ENCODE measurements at regions not wholly inside any gene's neighbourhood (a gene's known extent, or its start where the extent isn't known, plus 50 kb on each side); places are given as distances from the start of the nearest gene placed in this dataset.
"Not testable (repeated sequence)": the region's sequence is repeated elsewhere in the genome, so short reads cannot be mapped to it uniquely, and the experiment has no call there.

DNA sequence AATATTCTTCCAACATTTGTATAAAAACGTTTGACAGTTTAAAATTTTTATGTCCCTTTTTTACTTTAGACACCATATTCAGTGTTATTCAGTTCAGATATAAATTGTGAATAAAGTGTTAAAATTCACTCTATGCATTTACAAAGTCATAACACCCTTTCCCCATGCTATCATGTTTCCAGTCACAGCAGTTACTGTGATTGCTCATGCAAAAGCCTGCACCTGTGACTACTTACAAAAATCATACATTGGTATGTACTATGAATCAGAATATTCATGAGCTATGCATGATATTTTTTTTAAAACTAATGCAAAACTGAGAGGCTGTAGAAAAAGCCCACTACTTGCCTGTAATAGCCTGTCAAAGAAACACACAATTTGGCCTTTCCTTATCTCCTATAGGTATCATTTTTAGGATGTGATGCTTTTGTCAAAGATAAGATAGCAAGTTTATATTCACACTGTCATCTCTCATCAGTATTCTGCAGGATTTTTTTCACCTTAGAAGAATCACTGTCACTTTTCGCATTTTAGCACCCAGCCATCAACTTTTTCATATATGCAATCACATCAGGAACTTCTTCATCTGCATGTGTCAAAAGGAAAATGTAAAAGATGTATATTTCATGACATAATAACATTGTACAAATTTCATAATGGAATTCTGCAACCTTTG lies 443.2 kb downstream of the C12orf50 start:
- no peaks in the 10 kb centered on the region for H3K27me3 ChIP-seq
- H3K9me3 ChIP-seq, result no peaks in the 10 kb centered on the region
- no peaks in the 10 kb centered on the region for H3K36me3 ChIP-seq
- H3K4me3 ChIP-seq, result no peak overlapping the region
- no peak for DNase-seq

DNA sequence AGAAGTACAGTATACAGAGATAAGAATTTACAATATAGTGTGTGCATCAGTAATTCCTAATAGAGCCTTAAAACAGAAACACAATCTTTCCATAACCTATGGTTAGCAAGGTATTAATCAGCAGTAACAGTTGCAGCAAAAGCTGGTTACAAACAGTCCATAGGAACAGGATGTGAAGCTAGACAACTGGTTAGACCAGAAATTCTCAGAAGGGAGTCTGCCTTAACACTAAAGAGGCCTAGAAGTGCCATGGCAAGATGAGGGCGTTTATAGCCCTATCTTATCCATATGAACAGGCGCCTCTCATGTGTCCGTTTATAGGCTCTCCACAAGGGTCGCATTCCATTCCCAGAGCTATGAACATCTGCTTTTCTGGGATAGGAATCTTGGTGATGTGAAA lies 450.1 kb downstream of the C12orf50 start:
- H3K27me3 ChIP-seq, DNase-seq, H3K4me3 ChIP-seq, H3K9me3 ChIP-seq, H3K36me3 ChIP-seq: not testable (repeated sequence)

DNA sequence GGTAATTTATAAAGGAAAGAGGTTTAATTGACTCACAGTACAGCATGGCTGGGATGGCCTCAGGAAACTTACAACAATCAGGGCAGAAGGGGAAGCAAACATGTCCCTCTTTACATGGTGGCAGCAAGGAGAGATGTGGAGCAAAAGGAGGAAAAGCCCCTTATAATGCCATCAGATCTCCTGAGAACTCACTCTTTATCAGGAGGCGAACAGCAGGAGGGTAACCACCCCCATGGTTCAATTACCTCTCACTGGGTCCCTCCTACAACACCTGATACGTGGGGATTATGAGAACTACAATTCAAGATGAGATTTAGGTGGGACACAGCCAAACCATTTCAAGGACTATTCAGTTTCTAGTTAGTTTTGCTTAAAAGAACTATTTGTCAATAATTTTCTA lies 453.3 kb downstream of the C12orf50 start:
- no peak overlapping the region for H3K4me3 ChIP-seq
- no peaks in the 10 kb centered on the region for H3K27me3 ChIP-seq
- H3K36me3 ChIP-seq, result no peaks in the 10 kb centered on the region
- DNase-seq, result no peak
- H3K9me3 ChIP-seq, result no peaks in the 10 kb centered on the region

DNA sequence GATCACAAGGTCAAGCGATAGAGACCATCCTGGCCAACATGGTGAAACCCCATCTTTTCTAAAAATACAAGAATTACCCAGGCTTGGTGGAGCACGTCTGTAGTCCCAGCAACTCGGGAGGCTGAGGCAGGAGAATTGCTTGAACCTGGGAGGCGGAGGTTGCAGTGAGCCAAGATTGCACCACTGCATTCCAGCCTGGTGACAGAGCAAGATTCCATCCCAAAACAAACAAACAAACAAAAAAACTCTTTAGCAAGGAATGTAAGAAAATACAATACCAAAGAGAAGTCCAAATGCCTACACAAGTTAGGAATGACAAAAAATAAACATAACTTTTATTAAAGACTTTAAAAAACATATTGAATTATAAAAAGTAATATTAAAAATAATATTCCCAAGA lies 462.3 kb downstream of the C12orf50 start:
- not testable (repeated sequence) for H3K36me3 ChIP-seq, DNase-seq, H3K4me3 ChIP-seq, H3K27me3 ChIP-seq, H3K9me3 ChIP-seq

DNA sequence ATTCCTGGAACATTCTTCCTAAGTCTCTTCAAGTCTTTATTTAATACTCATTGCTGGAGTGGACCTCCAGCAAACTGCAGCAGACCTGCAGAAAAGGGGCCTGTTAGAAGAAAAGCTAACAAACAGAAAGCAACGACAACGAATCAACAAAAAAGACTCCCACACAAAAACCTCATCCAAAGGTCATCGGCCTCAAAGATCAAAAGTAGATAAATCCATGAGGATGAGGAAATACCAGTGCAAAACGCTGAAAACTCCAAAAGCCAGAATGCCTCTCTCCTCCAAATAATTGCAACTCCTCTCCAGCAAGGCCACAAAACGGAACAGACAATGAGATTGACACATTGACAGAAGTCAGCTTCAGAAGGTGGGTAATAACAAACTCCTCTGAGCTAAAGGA lies 472.2 kb downstream of the C12orf50 start:
- Histone ChIP-seq H3K4me3 (no peak overlapping the region), H3K36me3 (no peaks in the 10 kb centered on the region), H3K27me3 (no peaks in the 10 kb centered on the region), H3K9me3 (no peaks in the 10 kb centered on the region)
- DNase-seq, result no peak

DNA sequence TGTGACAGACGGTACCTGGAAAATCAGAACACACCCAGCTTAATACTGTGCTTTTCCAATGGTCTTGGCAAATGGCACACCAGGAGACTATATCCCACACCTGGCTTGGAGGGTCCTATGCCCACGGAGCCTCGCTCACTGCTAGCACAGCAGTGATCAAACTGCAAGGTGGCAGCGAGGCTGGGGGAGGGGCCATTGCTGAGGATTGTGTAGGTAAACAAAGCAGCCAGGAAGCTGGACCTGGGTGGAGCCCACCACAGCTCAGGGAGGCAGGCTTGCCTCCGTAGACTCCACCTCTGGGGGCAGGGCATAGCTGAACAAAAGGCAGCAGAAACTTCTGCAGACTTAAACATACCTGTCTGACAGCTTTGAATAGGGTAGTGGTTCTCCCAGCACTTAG lies 498.0 kb downstream of the C12orf50 start:
- not testable (repeated sequence) for H3K4me3 ChIP-seq, DNase-seq, H3K9me3 ChIP-seq, H3K27me3 ChIP-seq, H3K36me3 ChIP-seq

DNA sequence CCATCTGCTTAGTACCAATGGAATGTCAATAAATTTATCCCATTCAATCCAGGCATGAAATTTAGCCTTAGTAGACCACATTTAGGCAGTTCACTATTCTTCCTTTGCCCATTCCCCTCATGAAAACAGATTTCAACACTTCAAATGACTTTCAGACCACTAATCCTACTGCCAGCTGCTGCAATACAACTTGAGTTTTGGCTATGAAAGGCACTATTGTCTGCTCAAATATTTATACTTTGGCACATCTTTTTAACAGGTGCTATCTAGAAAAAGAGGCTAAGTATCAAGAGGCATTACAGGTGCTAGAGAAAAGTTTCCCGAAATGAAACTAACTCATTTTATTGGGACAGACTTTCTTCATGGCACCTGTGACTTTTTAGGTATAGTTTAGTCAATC lies 499.8 kb downstream of the C12orf50 start:
- Histone ChIP-seq H3K4me3 (no peak overlapping the region), H3K27me3 (no peaks in the 10 kb centered on the region), H3K9me3 (no peaks in the 10 kb centered on the region), H3K36me3 (no peaks in the 10 kb centered on the region)
- no peak for DNase-seq

DNA sequence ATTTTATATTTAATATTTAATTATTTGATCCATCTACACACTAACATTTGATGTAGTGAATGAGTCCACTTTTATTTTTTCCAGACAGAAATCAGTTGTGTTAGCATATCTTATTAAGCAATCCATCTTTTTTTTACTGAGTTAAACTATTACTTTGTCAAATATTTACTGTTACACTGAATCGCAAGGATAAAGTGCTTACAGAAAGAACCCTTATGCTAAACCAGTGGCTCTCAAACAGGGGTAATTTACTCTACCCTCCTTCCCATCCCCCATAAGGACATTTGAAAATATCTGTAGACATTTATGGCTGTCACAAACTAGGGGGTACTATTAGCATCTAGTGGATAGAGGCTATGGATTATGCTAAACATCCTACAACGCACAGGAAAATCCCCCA lies 508.2 kb downstream of the C12orf50 start:
- no peaks in the 10 kb centered on the region for H3K9me3 ChIP-seq

DNA sequence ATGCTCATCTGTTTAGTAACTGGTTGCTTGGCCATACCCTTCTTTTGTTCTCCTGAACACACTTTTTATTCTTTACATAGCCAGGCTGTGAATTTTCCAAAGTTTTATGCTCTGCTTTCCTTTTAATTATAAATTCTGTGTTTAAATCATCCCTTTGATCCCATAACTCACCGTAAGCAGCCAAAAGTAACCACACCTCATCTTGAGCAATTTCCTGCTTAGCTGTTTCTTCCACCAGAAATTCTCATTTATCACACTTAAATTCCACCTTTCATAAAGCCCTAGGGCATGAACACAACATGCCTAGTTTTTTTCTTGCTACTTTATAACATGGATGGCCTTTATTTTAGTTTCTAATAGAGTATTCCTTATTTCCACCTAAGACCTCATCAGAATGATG lies 510.7 kb downstream of the C12orf50 start:
- no peak overlapping the region for H3K4me3 ChIP-seq
- DNase-seq, result no peak
- H3K9me3 ChIP-seq, result no peaks in the 10 kb centered on the region
- H3K27me3 ChIP-seq, result no peaks in the 10 kb centered on the region
- no peaks in the 10 kb centered on the region for H3K36me3 ChIP-seq

More for the DNA sequence above, 508.2 kb downstream of the C12orf50 start:
- Histone ChIP-seq H3K36me3 (no peaks in the 10 kb centered on the region), H3K27me3 (no peaks in the 10 kb centered on the region), H3K4me3 (no peak overlapping the region)
- no peak for DNase-seq

DNA sequence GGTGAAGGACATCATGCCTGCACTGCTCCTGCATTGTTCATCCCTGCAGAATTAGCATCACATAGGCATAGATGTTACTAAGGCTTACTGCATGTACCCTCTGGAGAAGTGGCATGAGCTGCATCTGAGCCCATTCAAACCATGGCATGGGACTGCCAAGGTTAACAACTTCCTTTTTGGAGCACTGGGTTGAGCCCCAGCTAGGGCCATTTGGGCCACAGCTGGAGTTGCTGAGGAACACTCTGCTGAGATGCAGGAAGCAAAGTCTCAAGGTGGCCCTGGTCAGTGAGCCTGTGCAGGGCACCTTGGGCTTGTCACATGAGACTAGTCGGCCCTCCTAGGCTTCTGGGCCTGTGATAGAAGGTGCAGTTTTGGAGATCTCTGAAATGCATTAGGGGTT lies 511.2 kb downstream of the C12orf50 start:
- DNase-seq, result no peak
- H3K36me3 ChIP-seq, result no peaks in the 10 kb centered on the region
- H3K4me3 ChIP-seq, result no peak overlapping the region
- no peaks in the 10 kb centered on the region for H3K27me3 ChIP-seq
- no peaks in the 10 kb centered on the region for H3K9me3 ChIP-seq

DNA sequence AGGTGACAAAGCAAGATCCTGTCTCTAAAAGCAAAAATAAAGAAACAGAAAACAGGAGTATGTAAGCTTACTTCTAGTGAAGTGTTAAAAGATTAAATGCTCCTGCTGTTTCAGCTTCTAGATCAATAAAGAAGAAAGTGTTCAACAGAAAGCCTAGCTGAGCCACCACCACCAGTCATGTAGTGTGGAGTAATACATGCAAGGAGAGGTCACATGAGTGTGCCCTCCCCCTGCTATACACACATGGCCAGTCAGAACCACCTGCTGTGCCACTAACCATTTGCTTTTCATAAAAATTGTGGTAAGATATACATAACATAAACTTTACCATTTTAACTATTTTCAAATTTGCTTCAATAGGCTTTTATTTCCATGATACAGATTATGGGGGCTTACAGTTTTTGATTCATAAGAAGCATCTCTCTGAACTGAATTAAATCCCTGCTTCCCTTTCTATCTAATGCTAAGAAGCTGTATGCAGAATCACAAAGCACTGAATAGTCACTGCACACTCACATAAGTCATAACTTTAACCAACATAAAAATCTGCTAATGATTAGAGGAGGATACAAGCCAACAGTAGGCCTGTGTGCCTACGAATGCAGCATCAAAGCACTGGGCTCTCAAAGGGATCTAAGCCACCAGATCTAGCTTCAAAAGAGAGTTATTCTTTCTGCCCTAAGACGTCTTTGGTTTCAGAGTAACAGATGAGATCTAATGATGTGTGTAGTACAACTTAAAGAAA lies 515.5 kb downstream of the C12orf50 start:
- Histone ChIP-seq H3K36me3 (no peaks in the 10 kb centered on the region), H3K27me3 (no peaks in the 10 kb centered on the region), H3K4me3 (no peak overlapping the region), H3K9me3 (no peaks in the 10 kb centered on the region)
- DNase-seq, result no peak

DNA sequence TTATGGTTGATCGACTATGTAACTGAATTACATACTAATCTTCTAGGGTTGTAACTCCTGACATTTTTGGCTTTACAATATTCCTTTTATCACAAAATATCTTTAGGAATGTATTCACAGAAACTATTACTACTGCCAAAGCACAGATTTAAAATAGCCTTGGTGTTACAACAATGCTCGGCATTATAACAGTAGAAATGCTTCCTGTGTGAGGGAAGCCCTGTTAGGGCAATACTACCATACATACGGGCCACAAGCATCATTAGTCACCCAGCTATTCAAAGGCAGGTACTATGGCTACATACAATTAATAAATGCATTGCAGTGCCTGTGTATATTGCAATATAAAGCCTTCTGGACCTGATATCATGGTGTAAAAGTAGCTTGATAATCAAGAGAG lies 517.8 kb downstream of the C12orf50 start:
- Histone ChIP-seq H3K27me3 (no peaks in the 10 kb centered on the region), H3K4me3 (no peak overlapping the region), H3K9me3 (no peaks in the 10 kb centered on the region), H3K36me3 (no peaks in the 10 kb centered on the region)
- no peak for DNase-seq

DNA sequence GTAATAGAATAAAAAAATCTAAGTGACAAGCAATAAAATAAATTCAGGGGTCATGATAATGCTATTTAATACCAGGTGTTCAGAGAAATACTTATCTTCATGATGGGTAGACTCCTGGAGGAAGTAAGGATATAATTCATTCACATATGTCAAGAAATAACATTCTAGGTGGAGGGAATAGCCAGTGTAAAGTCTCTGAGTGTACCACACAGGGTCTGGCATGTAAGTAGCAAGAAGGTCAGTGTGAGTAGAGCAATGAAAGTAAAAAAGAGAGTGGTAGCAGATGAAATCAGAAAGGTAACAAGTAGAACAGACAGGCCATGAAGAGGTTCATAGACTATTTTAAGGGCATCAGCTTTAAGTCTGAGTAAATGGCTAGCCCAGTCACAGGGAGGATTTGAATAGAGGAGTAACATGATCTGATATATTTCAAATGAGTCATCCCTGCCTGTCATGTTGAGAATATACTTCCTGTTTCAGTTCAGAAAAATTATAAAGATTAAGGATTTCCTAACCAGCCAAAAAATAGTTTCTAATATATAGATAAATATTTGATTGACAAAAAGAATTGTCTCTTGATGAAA lies 519.9 kb downstream of the C12orf50 start:
- Histone ChIP-seq H3K27me3 (no peaks in the 10 kb centered on the region), H3K9me3 (no peaks in the 10 kb centered on the region), H3K36me3 (no peaks in the 10 kb centered on the region), H3K4me3 (no peak overlapping the region)
- DNase-seq, result no peak

DNA sequence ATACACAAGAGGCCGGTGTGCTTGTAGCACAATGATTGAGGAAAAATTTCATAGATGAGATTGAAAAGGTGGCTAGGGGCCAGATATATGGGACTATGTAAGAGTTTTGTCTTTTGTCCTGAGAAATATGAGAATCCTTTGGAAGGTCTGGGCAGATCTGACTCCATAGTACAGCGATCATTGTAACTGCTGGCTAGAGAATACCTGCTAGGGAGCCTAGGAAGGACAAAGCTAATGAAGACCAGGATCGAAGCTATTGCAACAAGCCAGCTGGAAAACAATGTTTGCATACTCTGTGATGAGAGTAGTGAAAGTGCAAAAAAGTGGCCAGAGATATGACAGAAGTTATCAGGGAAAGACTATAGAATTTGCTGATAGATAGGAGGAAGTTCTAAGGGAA lies 537.6 kb downstream of the C12orf50 start:
- H3K4me3 ChIP-seq, result no peak overlapping the region
- no peak for DNase-seq
- no peaks in the 10 kb centered on the region for H3K36me3 ChIP-seq
- H3K27me3 ChIP-seq, result no peaks in the 10 kb centered on the region
- H3K9me3 ChIP-seq, result no peaks in the 10 kb centered on the region

DNA sequence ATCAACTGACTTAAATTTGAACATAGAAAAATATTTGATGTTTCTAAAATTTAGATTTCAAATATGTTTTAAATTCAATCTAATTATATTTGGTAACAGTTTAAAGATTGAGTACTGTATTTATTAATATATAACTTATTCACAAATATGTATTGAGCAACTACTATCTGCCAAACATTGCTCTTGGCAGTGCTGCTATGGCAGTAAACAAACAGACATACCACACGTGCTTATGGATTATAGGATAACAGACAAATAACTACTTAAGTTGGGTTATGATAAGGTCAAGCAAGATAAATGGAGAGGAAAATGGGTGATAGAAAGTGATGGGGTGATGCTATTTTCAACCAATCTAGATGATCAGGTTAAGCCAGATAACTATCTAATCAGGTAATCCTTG lies 538.1 kb downstream of the C12orf50 start:
- H3K9me3 ChIP-seq, result no peaks in the 10 kb centered on the region
- no peaks in the 10 kb centered on the region for H3K36me3 ChIP-seq
- no peak overlapping the region for H3K4me3 ChIP-seq
- DNase-seq, result no peak
- no peaks in the 10 kb centered on the region for H3K27me3 ChIP-seq

DNA sequence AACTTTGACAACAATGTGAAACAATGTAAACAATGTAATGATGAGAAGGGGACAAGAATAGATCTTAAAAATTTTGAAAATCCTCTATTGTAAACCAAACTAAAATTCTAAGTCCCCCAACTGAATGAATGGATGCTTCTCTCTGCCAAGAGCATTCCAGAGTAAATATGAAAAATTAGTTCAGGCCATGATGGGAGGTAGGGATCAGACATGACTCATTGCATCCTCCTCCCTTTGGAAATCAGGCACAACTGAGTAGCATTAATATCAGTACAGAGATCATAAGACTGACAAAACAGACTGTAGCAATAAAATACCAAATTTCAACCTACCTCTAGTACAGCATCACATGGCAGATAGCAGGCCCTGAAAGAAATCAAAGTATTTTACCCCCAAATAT lies 559.9 kb downstream of the C12orf50 start:
- DNase-seq, result no peak
- H3K27me3 ChIP-seq, result no peaks in the 10 kb centered on the region
- H3K4me3 ChIP-seq, result no peak overlapping the region
- H3K36me3 ChIP-seq, result no peaks in the 10 kb centered on the region
- no peaks in the 10 kb centered on the region; the same call in 1 of the 2 replicates for H3K9me3 ChIP-seq

DNA sequence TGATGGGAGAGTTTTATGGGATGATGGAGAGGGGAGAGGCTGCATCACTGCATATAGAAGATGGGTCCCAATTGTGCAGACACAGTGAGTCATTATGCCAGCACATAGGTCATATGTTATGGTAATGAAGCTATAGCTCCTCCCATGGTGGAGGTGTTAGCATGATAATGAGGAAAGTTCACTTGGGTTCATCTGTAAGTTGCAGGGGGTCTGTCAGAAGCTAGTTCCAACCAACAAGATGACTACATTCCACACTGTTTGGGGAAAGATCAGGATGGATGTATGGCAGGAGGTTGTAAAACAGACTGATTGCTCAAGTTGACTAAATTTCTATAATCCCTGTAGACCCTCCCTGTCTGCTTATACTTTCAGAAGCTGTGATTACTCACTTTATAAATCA lies 561.3 kb downstream of the C12orf50 start:
- no peak overlapping the region for H3K4me3 ChIP-seq
- DNase-seq, result no peak
- H3K27me3 ChIP-seq, result no peaks in the 10 kb centered on the region
- H3K36me3 ChIP-seq, result no peaks in the 10 kb centered on the region
- H3K9me3 ChIP-seq, result no peaks in the 10 kb centered on the region; the same call in 1 of the 2 replicates

DNA sequence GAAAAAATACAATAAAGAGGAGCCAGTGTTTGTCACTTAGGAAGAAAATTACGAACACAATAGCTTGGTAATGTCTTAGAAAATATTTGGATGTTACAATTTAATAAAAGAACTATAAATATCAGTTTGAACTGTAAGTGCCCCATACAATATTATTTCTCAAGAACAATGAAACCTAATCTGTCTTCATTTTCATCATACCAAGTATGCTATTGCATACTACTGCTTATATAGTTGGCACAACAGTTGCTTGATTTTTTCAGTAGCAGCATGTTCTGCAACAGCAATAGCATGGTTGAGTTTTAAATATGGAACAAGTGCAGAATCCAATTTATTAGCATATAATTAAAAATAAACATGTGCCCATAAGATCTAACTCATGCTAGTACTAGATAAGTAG lies 564.6 kb downstream of the C12orf50 start:
- no peak for DNase-seq
- no peaks in the 10 kb centered on the region for H3K36me3 ChIP-seq
- no peaks in the 10 kb centered on the region for H3K27me3 ChIP-seq
- no peak overlapping the region for H3K4me3 ChIP-seq
- H3K9me3 ChIP-seq, result no peaks in the 10 kb centered on the region; the same call in 1 of the 2 replicates

Measured in MG63 (cell line).